ENCODE measurements at regions not wholly inside any gene's neighbourhood (a gene's known extent, or its start where the extent isn't known, plus 50 kb on each side); places are given as distances from the start of the nearest gene placed in this dataset.
"Not testable (repeated sequence)": the region's sequence is repeated elsewhere in the genome, so short reads cannot be mapped to it uniquely, and the experiment has no call there.

DNA sequence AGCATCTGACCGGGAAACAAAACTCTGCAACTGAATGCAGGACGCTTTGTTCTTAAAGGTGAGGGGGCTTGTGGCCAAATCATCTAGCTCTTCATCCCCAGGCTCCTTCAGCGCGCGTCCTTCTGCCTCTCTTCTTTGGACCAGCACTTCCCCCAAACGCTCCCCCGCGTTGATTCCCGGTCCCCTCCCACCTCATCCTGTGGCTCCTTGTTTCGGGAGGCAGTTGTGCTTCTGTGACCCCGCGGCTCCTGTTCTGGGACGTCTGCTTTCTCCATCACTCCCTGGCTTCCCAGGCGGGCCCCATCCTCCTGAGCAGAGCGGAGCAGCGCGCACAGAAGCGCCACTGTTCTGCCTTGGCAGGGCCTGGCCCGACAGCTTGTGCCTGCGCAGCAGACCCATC lies 109.7 kb upstream of the ZNG1E start:
- WGBS, 2 donors = 35 to 47% methylated on average over 11 to 15 of the region's 20 CpGs
- intact Hi-C loops (cut with DNase I) = not testable (repeated sequence)

DNA sequence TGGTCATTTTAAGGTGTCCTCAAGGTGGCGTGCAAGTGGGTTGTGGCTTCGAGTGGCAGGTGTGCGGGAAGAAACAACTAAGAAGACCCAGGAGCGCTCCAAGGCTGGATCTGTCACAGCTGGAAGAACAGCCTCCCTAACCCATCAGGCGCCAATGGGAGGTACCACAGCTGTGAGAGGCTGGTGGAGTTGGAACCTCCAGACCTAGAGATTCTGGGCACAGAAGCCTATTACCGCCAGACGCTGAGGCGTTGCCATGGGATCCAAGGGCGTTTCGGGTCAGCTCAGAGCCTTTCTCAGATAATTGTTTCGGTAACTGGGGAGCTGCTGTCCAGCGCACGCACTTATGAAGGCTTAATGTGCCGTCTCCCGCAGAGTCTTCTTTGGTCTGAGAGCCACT lies 156.7 kb upstream of the ZNG1E start:
- H3K9me3 ChIP-seq; H3K27me3 ChIP-seq; H3K27ac ChIP-seq; H3K4me3 ChIP-seq; H3K36me3 ChIP-seq (replicated peaks in 1 of 2; ENCODE audit: insufficient read depth in 1 of 2, low read depth in 2 of 2); ATAC-seq; H3K4me1 ChIP-seq; DNase-seq; intact Hi-C loops (cut with DNase I): not testable (repeated sequence)
- 70 to 72% methylated on average over 3 to 7 of the region's 15 CpGs for WGBS, 2 donors

More for the DNA sequence above, 109.7 kb upstream of the ZNG1E start:
- H3K36me3 ChIP-seq (replicated peaks in 1 of 2; ENCODE audit: insufficient read depth in 1 of 2, low read depth in 2 of 2); ATAC-seq; H3K4me1 ChIP-seq; H3K4me3 ChIP-seq; H3K27ac ChIP-seq; DNase-seq; H3K27me3 ChIP-seq; H3K9me3 ChIP-seq: not testable (repeated sequence)

DNA sequence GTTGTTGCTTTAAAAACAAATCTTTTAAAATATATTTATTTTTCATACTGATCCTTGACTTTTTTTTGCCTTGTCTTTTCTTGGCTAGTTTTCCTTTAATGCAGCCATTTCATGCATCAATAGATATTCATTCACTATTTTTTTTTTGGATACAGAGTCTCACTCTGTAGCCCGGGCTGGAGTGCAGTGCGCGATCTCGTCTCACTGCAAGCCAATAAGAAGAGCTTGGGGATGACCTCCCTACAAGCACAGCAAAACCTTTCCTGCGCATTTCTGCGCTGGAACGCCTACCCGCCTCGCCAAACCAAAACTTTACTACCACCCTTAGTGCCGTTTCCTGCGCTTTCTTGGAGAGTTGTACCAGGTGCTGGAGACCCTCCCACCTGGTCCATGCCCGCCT lies 161.3 kb upstream of the ZNG1E start:
- H3K9me3 ChIP-seq; H3K36me3 ChIP-seq (replicated peaks in 1 of 2; ENCODE audit: insufficient read depth in 1 of 2, low read depth in 2 of 2); ATAC-seq; H3K4me3 ChIP-seq; H3K27ac ChIP-seq; H3K27me3 ChIP-seq; H3K4me1 ChIP-seq; intact Hi-C loops (cut with DNase I); DNase-seq: not testable (repeated sequence)
- 78 to 82% methylated on average over 12 of the region's 12 CpGs for WGBS, 2 donors

DNA sequence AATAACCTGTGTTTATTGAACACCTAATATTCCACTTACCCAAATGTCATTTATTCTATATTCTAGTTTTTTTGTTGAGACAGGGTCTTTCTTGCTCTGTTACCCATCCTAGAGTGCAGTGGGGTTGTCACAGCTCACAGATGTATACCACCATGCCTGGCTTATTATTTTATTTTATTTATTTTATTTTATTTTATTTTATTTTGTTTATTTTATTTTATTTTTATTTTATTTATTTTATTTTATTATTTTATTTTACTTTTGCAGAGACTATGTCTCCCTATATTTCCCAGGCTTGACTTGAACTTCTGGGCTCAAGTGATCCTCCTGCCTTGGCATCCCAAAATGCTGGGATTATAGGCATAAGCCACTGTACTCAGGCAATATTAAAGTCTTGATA lies 167.8 kb upstream of the ZNG1E start:
- H3K27ac ChIP-seq; intact Hi-C loops (cut with DNase I); H3K4me3 ChIP-seq; H3K27me3 ChIP-seq; H3K9me3 ChIP-seq; ATAC-seq; DNase-seq; H3K36me3 ChIP-seq (replicated peaks in 1 of 2; ENCODE audit: insufficient read depth in 1 of 2, low read depth in 2 of 2); H3K4me1 ChIP-seq: not testable (repeated sequence)

DNA sequence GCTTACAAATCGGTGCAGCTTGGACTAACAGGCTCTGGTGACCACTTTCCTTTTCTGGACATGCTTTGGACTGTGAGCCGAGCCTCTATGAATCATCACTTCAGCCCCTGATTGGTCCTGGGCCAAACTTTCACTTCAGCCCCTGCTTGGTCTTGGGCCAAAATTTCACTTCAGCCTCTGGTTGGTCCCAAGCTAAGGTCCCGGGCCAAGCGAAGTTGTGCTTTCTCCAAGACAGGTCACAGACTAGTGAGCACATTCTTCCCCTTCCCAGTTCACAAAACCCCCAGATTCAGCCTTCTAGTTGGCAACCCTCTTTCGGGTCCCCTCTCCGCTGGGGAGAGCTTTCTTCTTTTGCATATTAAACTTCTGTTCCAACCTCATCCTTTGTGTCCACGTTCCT lies 171.0 kb upstream of the ZNG1E start:
- H3K4me3 ChIP-seq; H3K27ac ChIP-seq; DNase-seq; ATAC-seq; H3K9me3 ChIP-seq; H3K4me1 ChIP-seq; intact Hi-C loops (cut with DNase I); H3K27me3 ChIP-seq; H3K36me3 ChIP-seq (replicated peaks in 1 of 2; ENCODE audit: insufficient read depth in 1 of 2, low read depth in 2 of 2): not testable (repeated sequence)
- 48 to 51% methylated on average over 5 to 7 of the region's 7 CpGs for WGBS, 2 donors

DNA sequence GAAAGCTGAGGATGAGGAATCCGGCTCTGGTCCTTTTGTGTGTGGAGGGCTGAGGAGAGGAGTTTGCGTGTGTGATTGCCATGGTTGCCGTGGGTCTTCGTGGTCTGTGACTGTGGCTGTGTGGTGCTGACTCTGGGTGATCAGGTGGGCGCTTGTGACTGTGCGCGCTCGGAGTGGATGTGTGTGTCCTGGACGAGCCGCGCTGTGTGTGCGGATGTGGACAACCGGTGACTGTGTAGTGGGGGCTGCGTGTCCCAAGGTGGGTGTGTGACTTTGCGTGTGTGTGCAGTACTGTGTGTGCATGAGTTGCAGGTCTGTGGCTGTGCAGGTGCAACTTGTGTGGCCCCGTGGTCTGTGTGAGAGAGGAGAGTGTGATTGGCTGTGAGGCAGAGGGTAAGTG lies 172.0 kb upstream of the ZNG1E start:
- 83 to 88% methylated on average over 10 to 15 of the region's 16 CpGs for WGBS, 2 donors
- H3K4me1 ChIP-seq; intact Hi-C loops (cut with DNase I); H3K27ac ChIP-seq; H3K9me3 ChIP-seq; H3K36me3 ChIP-seq (replicated peaks in 1 of 2; ENCODE audit: insufficient read depth in 1 of 2, low read depth in 2 of 2); DNase-seq; ATAC-seq; H3K4me3 ChIP-seq; H3K27me3 ChIP-seq: not testable (repeated sequence)

DNA sequence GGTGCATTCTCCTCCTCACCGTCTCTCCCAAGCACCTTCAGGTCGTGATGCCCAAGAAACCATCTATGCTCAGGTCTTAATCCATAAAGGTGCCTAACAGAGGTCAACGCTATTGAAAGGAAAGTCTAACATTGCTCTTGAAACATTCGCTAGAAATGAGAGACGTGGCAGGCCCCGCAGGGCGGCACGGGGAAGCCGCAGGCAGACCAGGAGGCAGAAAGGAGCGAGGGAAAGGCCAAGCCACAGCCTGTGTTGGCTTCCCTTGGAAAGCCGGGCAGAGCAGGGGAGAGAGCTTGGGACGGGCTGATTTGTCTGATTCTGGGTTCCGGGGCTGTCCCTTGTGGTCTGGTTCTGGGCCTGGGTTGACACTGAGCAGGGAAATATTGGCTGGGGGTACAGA lies 192.8 kb upstream of the ZNG1E start:
- H3K4me1 ChIP-seq; H3K27me3 ChIP-seq; DNase-seq; H3K27ac ChIP-seq; H3K4me3 ChIP-seq; H3K36me3 ChIP-seq (replicated peaks in 1 of 2; ENCODE audit: insufficient read depth in 1 of 2, low read depth in 2 of 2); intact Hi-C loops (cut with DNase I); ATAC-seq; H3K9me3 ChIP-seq: not testable (repeated sequence)
- 66 to 68% methylated on average over 13 of the region's 13 CpGs for WGBS, 2 donors

DNA sequence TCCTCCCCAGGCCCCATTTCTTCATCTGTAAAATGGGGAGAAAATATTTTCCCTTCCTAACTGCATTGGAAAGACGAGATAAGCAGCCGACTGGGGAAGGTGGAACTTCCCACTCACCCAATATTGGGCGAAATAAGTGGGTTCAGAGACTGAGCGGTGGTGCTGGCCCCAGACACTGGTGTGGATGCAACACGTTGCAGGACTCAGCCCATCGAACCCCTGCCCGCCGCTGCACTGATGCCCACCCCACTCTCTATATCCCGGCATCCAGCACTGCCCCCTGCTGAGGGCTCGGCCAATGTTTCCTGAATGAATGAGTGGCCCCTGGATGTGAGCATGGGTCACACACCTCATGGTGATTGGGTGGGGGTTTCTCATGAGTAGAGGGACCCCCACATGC lies 194.4 kb upstream of the ZNG1E start:
- 69 to 83% methylated on average over 4 to 10 of the region's 10 CpGs for WGBS, 2 donors
- H3K36me3 ChIP-seq (replicated peaks in 1 of 2; ENCODE audit: insufficient read depth in 1 of 2, low read depth in 2 of 2); intact Hi-C loops (cut with DNase I); H3K9me3 ChIP-seq; H3K27me3 ChIP-seq; H3K4me1 ChIP-seq; H3K27ac ChIP-seq; DNase-seq; ATAC-seq; H3K4me3 ChIP-seq: not testable (repeated sequence)

DNA sequence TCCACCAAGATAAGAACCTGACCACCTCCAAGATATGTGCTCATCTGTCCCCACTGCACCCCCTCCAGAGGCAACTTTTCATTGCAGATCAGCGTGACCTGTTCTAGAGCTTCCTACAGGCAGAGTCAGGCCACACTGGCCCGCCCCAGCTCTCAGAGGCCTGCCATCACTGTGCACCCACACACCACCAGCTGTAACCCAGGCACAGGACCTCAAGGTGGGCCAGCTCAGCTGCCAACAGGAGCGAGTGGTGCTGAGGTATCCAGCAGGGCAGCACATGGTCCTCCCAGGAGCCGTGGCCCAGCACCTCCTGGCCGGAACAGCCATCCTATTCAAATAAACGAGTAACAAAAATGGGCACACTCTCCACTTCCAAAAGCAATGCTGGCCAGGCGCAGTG lies 189.9 kb upstream of the FOXD4L5 start:
- 48% methylated on average over 4 of the region's 7 CpGs; no CpG with 5 or more reads in 1 of the 2 donors for WGBS, 2 donors
- H3K36me3 ChIP-seq (replicated peaks in 1 of 2; ENCODE audit: insufficient read depth in 1 of 2, low read depth in 2 of 2); H3K9me3 ChIP-seq; H3K27ac ChIP-seq; ATAC-seq; H3K27me3 ChIP-seq; H3K4me3 ChIP-seq; intact Hi-C loops (cut with DNase I); H3K4me1 ChIP-seq; DNase-seq: not testable (repeated sequence)

DNA sequence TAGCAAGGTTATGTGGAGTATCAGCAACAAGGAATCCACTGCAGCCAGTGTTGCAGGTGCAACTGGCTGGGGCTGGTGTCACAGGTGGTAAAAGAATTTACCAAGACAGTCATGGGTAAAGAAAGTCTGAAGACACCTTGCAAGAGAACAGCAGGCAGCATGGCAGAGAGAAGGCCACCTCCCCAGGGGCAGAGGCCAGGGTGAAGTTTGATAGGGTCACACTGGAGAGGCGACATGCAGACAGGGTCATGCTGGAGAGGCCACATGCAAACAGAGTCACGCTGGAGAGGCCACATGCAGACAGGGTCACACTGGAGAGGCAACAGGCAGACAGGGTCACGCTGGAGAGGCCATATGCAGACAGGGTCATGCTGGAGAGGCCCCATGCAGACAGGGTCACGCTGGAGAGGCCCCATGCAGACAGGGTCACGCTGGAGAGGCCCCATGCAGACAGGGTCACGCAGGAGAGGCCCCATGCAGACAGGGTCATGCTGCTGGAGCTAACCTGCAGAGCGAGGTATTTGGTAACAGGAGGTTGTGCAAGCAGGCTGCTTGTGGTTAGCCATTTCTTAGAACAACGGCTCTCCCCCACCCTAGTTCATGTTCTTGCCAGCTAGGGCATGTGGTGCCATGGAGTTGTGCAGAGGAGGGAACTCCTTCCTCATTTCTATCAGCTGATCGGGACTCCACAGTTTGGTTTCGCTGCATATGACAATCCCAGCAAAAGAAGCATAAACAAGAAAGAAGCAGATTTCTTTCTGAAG lies 188.2 kb upstream of the FOXD4L5 start:
- H3K27ac ChIP-seq; H3K4me1 ChIP-seq; intact Hi-C loops (cut with DNase I); ATAC-seq; H3K9me3 ChIP-seq; H3K36me3 ChIP-seq (replicated peaks in 1 of 2; ENCODE audit: insufficient read depth in 1 of 2, low read depth in 2 of 2); DNase-seq; H3K27me3 ChIP-seq; H3K4me3 ChIP-seq: not testable (repeated sequence)
- 37 to 51% methylated on average over 10 of the region's 10 CpGs for WGBS, 2 donors

DNA sequence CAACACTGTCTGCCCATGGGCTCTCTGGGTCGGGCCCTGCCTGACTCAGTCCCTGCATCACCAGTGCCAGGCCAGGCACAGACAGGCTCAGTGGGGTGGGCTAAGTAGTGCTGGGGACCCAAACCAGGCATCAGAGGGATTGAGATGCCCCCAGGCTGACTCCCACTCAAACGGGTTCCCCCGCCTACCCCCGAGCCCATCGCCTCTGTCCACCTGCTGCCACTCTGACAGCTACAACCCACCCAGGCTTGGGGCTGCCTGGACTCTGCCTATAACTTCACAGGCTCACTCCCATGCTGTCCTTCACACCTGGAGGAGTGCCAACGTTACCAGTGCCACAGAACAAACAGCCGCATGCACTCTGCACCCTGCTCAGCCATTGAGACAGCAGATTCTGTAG lies 186.1 kb upstream of the FOXD4L5 start:
- 68 to 76% methylated on average over 5 to 6 of the region's 7 CpGs for WGBS, 2 donors
- H3K9me3 ChIP-seq; intact Hi-C loops (cut with DNase I); H3K4me1 ChIP-seq; H3K36me3 ChIP-seq (replicated peaks in 1 of 2; ENCODE audit: insufficient read depth in 1 of 2, low read depth in 2 of 2); ATAC-seq; H3K27ac ChIP-seq; H3K4me3 ChIP-seq; H3K27me3 ChIP-seq; DNase-seq: not testable (repeated sequence)

DNA sequence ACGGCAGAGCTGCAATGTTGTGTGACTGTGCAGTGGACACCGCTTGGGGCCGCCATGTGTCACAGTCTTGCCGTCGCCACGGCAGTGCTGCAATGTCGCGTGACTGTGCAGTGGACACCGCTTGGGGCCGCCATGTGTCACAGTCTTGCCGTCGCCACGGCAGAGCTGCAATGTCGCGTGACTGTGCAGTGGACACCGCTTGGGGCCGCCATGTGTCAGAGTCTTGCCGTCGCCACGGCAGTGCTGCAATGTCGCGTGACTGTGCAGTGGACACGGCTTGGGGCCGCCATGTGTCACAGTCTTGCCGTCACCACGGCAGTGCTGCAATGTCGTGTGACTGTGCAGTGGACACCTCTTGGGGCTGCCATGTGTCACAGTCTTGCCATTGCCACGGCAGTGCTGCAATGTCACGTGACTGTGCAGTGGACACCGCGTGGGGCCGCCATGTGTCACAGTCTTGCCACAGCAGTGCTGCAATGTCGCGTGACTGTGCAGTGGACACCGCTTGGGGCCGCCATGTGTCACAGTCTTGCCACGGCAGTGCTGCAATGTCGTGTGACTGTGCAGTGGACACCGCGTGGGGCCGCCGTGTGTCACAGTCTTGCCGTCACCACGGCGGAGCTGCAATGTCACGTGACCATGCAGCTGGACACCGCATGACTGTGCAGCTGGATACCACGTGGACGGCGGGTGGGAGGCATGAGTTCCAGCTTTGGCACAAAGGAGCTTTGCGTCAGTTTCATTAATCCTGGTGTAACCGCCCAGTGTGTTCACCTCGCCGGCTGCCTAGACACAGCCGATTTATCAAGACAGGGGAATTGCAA lies 182.1 kb upstream of the FOXD4L5 start:
- intact Hi-C loops (cut with DNase I); H3K36me3 ChIP-seq (replicated peaks in 1 of 2; ENCODE audit: insufficient read depth in 1 of 2, low read depth in 2 of 2); H3K4me3 ChIP-seq; H3K9me3 ChIP-seq; H3K27me3 ChIP-seq; H3K4me1 ChIP-seq; ATAC-seq; H3K27ac ChIP-seq; DNase-seq: not testable (repeated sequence)
- 83% methylated on average over 54 of the region's 55 CpGs; no CpG with 5 or more reads in 1 of the 2 donors for WGBS, 2 donors
